GM12872 (cell line): ENCODE measurements at regions not wholly inside any gene's neighbourhood (a gene's known extent, or its start where the extent isn't known, plus 50 kb on each side); places are given as distances from the start of the nearest gene placed in this dataset.

Experiments
- TF ChIP-seq, protein P1 (sequence below): IDR thresholded peaks from 3 replicates; pipeline ENCODE4 v1.5.1; 2011; ENCODE audit warnings: low read depth, mild to moderate bottlenecking, low read length, moderate library complexity; ENCODE audit not compliant: insufficient read depth

DNA sequence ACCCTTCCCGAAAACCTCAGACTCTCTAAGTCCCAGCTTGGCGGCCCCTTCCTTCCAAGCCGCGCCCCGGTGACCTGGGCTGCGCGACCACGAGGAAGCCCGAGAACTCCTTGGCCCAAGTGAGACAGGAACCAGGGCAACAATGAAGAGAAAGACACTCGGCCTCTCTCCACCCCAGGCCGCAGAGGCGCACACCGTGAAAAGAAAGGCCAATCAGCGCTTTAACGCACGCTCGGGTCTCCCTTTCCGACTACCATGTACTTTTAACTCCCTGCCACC lies 166.4 kb upstream of the PPP1R3A start:
- TF ChIP-seq, protein P1, sequence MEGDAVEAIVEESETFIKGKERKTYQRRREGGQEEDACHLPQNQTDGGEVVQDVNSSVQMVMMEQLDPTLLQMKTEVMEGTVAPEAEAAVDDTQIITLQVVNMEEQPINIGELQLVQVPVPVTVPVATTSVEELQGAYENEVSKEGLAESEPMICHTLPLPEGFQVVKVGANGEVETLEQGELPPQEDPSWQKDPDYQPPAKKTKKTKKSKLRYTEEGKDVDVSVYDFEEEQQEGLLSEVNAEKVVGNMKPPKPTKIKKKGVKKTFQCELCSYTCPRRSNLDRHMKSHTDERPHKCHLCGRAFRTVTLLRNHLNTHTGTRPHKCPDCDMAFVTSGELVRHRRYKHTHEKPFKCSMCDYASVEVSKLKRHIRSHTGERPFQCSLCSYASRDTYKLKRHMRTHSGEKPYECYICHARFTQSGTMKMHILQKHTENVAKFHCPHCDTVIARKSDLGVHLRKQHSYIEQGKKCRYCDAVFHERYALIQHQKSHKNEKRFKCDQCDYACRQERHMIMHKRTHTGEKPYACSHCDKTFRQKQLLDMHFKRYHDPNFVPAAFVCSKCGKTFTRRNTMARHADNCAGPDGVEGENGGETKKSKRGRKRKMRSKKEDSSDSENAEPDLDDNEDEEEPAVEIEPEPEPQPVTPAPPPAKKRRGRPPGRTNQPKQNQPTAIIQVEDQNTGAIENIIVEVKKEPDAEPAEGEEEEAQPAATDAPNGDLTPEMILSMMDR = no peak

DNA sequence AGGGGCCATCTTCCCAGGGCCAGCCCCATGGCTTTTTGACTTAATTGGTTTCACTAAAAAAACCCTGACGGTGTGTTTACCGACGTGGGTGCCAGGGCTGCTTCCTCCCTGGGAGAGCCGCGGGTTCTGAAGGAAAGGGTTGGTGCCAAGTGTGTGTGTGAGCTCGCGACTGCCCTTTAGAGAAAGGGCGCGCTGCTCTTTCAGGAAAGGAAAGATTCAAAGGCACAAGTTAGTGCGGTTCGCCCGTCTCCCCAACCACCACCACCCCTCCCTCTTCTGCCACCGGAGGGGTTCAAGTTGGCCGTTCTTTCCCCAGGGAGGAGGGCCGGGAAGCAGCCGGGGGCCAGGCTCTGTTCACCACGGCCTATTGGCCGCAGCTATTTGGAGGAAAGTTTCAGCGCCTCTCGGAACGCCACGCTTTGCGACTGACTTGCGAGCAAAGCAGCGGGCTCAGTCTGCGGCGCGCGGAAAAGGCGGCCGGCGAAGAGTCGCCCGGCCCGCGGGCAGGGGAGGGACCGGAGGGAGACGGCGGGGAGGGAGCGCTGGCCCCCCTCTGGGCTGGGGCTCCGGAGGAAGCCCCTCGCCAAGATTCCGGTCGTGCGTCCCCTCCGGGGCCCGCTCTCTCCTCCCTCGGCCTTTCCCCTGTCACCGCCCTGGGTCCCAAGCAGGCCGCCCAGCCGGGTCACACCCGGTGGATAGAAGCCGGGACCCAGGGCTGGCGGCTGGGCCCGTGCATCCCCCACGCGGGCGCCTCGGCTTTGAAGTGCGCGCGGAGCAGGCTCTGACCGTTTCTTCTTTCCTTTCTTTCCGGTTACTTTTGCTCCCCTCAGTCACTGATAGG lies 165.9 kb upstream of the PPP1R3A start:
- TF ChIP-seq, protein P1 = no peak

DNA sequence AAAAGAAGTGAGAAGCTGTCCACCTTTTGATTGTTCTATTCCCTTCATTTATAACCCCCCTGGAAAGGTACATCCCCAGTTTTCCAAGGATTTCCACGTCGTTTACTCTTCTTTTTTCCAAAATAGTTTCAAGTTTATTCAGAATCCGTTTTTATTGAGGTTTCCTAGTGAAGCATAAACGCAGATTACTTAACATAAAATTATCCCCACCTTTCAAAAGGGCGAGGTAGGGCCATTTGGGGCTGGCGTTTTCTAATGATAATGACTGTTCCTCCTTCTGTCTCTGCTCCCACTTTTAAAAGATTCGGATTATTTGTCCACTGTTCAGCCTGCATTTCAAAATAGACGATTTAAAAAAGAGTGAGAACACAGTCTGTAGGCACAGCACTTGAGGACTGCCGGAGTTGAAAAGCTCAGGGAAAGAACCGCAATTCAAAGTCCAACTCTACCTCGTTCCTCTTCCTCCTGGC lies 165.2 kb upstream of the PPP1R3A start:
- TF ChIP-seq, protein P1 = no peak

DNA sequence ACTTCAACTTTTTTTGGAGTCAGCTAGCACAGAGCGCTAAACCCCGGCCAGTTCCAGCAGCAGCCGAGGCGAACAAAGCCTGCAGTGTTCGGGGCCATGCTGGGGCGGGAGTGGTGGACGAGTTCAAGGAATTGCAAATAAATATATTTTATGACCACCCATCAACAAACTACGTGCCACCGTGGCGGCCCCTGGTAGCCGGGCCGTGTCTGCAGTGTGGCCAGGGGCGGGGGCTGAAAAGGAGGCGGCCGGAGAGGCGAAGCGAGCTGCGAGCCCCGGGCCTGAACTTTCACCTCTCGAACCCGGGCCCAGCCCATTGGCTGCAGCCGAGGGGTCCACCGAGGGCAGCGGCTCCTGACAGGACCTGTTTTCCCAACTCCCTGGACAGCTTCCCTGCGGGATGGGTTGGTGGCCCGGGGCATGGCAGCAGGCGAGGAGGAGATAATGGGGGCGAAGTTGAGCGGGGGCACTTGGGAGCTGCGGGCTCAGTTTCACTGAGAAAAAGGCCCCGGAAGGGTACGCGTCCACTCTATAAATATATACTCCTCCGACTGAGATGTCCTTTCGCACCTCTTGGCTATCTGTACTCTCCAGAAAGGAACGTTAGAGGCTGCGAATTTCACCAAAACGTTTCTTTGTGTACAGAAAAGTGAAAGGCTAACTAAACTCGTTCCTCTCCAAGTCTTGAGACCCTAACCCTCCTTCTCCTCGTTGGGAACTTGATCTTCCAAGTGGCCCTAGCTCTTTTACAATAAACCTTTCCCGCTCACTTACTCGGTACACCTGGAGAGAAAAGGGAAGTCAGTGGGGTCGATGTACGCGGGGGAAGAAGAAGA lies 164.6 kb upstream of the PPP1R3A start:
- TF ChIP-seq, protein P1 = no peak

DNA sequence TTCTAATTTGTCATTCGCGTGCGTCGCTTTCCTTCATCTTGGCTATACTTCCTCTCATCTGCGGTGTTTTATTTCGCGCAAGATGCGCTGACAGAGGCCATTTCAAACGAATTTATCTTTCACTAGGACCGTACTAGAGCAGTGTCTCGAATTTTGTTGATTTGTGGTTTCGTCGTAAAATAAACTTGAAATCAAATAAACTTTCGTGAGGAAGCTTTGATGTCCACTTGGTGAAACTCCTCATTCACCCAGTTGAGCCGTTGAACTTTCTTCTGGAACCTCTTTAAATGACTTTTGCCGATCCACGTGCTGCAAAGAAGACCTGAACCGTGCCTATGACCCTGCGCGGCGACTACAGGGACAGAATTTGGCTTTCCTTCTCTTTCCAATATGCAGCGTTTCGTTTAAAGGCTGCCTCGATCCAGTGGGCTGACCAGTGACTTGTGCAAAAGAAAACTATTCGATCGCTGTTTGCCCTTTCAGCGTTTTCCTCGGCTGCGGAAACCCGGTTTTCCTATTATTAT lies 163.9 kb upstream of the PPP1R3A start:
- TF ChIP-seq, protein P1 = no peak

DNA sequence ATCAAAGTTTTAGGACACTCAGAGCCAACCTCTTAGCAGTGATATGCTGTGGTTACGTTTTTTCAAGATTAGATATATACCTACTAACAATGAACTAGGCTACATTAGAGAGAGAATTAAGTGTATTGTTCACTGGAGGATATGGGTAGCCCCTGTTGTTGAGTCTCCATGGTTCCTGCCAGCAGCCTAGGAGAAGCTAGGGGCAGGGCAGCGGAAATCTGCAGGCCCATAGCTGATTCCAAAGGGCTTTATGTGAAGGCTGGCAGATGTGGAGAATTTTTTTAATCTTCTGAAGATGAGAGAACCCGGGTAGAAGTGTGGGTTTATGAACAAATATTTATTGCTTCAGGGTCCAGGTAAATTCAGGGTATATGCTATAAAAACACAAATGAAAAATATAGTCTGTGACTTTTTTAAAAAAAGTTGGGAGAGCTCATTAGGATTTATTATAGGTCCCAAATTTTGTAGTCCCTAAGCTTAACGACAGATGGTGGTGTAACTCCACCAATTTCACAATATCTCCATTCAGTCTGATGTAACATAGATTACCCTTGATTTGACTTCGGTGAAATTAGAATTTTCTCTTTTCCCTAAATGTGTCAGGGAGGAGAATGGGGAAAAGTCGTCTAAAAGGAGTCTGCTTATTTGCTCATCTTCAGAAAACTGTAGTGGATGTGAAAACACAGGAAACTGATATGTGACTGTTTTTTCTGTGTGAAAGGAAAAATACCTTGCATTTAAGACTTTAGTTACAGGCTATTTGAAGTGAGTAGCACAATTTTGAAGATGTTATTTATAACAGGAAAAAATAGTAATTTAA lies 163.0 kb upstream of the PPP1R3A start:
- TF ChIP-seq, protein P1 = peak; percentile 32; the same call in 1 of the 3 replicates
